COR-L47 (cell line): ENCODE measurements at regions not wholly inside any gene's neighbourhood (a gene's known extent, or its start where the extent isn't known, plus 50 kb on each side); places are given as distances from the start of the nearest gene placed in this dataset.

Experiments
- DNase-seq: peaks from one replicate; lab custom pipeline; 2025; lab: John Stamatoyannopoulos, UW

DNA sequence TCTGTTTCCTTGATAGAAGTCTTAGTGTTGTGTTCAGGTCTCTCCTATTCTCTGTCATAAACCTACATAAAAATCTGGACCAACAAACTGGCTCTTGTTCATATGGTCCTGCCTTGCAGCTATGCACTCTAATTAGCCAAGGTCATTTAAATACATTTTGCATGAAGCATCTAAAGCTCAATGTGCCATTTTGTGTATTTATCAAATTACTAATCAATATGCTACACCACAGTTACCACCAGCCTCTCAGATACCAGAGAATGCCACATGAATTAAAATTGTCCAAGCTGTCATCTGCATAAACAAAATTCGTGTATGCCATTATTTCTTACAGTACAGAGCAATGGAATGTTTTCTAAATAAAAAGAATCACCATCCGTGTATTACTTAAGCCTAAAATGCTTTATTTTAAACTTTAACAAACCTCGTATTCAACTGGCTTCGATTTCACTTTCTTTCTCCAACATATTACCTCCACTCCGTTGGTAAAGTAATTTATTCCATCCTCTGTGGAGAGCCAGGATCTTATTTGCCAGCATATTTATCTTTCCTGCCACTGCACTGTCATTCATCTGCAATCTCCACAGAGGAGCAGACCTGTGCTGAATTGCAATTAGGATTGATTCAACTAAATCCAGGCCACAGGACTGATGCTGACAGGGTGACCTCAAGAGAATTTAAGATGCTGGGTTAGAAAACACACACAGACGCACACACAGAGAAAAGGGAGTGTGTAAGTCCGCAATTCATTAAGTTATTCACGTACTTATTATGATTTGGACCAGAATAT is 284.1 kb upstream of the FOXG1 start:
- no peak for DNase-seq

DNA sequence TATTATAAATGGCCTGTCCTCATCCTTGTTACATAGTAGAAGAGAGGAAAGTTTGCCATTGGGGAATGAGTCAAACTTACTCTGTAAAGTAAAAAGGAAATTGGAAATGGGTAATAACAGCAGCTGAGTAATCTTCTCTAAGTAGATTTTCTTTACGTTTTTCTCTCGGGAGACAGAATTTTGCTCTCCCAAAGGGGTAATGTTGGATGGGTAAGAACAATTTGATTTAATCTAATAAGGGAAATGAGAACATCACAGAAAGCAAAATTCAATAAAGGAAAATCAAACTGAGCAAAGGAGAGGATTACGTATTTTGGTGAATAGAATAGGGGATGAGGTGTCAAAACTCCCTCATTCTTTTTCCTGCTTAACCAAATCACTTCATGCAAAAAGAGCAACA is 283.1 kb upstream of the FOXG1 start:
- no peak for DNase-seq

DNA sequence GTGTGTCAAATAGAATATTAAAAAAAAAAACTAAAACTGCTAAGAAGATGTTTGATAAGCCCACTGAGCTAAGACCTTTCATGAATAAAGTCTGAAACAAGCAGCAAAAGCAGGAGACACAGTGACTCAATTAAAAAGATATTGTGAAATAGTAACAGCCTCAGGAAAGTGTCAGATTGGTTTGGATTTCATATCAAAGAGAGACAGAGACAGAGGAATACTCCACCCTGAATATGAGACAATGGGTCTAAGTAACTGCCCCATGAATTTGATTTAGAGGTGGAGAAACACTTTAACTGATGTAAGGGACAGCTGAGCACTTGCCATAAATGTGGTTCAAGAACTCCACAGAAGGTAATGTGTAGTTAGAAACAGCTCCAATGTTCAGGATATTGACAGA is 277.9 kb upstream of the FOXG1 start:
- no peak for DNase-seq

DNA sequence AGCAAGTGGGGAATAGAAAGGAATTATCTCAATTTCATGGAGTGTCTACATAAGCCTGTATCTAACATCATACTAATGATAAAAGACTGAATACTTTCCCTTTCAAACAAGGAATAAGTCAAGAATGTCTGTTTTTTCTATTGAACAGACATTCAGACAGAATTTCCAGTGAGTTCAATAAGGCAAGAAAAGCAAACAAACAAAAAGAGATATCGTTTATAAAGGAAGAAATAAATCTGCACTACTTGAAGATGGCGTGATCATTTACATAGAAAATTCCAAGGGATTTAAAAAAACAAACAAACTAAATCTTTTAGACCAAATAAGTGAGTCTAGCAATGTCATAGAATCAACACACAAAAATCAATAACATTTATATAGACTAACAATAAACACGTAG is 273.1 kb upstream of the FOXG1 start:
- no peak for DNase-seq

DNA sequence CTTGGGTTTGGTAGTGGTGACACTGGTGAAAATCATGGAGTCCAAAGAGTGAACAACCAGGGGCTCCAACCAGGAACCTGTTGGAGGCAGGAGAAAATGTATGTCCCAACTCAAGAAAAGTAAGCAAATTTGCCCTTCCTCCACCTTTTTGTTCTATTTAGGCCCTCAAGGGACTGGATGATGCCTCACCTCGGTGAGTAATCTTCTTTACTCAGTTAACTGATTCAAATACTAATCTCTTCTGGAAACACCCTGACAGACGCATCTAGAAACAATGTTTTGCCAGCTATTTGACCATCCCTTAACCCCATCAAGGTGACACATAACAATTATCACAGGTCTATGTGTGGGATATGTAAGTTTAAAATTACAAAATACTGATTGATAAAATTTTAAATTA is 272.4 kb upstream of the FOXG1 start:
- no peak for DNase-seq

DNA sequence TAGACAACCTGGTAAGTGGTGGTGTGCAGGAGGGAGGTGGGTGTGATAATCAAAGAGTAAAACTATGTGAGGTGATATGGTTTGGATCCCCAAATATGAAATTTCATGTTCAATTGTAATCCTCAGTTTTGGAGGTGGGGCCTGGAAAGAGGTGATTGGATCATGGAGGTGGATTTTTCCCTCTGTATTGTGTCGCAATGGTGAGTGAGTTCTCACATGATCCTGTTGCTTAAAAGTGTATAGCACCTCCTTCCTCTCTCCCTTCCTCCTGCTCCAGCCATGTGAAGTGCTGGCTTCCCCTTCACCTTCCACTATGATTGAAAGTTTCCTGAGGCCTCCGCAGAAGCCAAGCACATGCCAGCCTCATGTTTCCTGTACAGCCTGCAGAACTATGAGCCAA is 270.2 kb upstream of the FOXG1 start:
- no peak for DNase-seq

DNA sequence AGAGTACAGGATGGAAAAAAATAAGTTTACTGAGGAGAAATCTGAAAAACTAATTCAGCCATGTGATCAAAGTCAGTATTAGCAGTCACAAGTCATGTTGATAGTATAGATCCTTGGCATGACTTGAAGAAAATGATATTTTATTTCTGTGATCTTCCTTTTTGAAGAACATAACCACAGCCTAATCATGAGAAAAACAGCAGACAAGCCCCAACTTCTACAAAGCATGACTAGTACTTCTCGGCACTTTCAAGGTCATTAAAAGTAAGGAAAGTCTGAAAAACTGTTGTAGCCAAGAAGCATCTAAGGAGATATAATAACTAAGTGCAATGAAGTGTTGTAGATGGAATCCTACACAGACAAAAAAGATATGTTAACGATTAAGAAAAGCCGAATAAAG is 264.1 kb upstream of the FOXG1 start:
- no peak for DNase-seq

DNA sequence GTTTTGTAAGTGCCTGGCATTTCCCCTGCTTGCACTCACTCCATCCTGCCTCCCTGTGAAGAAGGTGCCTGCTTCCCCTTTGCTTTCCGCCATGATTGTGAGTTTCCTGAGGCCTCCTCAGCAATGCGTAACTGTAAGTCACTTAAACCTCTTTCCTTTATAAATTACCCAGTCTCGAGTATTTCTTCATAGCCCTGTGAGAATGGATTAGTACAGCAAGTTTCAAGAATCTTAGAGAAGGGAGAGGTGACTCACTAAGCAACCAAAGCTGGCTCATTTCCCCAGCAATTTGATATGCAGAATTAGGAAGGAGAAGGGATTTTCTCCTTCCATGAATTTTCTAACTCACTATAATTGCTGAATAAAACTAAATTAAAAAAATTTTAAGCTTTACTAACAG is 251.0 kb upstream of the FOXG1 start:
- no peak for DNase-seq

DNA sequence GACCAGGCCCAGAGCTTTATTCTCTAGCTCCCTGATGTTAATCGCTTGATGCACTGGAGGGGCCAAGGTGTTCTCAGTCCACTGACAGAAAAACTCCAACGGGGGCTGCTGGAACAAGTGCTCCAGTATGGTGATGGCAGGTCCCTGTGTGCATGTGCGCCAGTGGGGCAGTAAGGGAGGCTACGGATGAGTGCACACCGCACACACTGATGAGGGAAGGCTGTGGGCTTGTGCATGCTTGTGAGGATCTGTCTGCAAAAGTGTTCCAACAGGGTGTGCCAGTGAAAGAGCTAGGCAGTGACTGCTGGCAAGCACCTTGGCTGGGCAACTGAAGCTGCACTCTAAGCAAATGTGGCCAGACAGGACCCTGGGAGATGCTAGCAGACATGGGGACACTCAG is 229.7 kb upstream of the FOXG1 start:
- DNase-seq, result no peak

DNA sequence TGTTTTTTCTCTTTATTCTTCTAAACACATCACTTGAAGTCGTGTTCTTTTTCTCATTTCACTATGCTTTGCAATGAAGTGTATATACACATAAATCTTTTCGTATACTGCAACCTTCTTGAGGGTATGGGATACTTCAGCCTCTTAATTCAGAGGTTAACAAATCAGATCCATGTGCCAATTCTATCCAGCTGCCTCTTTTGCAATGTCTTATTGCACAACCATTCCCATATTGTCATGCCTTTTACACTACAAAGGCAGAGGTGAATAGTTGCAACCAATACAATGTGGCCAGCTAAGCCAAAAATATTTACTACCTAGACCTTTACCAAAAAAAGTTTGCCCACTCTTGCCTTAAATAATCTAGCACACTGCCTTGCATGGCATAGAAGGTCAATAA is 224.5 kb upstream of the FOXG1 start:
- no peak for DNase-seq

DNA sequence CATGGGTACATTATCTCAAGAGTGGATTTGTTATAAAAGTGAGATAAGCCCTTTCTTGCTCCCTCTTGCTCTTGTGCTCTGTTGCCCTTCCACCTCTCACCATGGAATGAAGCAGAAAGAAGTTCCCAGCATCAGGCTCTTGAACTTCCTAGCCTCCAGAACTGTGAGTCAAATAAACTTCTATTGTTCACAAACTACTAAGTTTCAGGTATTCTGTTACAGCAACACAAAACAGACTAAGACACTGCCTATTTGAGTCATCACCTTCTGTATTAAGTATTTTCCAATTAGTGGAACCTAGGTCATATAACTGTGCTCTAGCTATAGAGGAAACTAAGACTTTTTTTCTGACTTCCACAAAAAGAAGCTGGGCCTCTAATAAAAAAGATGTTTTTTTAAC is 201.2 kb upstream of the FOXG1 start:
- no peak for DNase-seq

DNA sequence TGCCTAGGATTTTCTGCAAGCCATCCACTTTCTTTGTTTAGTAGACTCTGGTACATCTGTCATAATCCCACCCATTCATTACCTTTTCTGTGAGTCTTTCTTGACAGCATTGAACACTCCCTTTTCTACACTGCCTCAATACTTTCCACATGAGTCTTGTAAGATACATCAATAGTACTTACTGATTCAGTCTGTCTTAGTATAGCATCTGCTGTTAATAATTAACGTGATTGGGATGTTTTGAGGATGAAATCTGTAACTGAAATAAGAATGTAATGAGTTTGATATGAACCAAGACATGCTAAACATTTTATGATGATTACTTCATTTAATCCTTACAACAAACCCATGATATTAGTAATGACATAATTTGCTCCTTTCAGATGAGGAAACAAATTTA is 196.2 kb upstream of the FOXG1 start:
- no peak for DNase-seq

DNA sequence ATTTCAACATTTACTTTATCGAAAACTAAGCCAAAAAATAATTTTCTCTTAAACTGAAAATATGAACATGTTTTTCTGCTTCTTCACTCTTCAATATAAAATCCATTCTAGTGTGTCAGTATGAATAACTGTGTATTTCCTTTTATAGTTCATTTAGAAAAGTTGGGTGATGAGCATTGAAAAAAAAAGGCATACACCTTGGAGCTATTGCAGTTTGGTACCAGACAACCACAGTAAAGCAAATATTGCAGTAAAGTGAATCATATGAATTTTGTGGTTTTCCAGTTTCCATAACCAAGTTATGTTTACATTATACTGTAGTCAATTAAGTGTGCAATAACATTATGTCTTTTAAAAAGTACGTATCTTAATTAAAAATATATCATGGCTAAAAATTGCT is 195.0 kb upstream of the FOXG1 start:
- DNase-seq, result no peak

DNA sequence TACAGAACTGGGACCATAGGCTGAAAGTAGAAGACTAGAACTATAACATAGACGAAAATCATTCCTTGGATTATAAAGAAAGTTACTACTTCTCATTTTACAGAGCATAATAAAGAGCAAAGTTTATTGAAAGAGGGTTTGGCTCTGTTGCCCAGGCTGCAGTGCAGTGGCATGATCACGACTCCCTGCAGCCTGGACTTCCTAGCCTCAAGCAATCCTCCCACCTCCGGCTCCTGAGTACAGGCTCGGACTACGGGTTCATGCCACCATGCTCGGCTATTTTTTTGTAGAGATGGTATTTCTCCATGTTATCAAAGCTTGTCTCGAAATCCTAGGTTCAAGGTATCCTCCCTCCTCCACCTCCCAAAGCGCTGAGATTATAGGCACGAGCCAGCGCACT is 190.1 kb upstream of the FOXG1 start:
- DNase-seq, result no peak

DNA sequence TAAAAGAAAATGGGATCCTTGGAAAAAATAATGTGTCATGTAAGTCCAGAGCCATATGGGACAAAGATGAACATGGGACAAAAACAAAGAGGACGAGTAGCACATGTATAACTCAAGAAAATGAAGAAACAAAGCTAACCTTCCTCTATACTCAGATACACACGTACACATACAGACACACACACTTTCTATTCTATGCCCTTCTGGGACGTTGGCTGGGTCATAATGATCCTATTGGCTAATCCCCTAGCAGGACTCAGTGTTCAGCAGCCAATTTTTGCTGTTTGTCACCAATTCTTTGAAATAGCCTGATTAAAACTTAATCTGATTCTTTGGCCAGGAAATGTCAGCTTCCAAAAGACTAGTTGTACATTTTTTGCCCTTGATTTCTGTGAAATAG is 189.4 kb upstream of the FOXG1 start:
- DNase-seq, result no peak

DNA sequence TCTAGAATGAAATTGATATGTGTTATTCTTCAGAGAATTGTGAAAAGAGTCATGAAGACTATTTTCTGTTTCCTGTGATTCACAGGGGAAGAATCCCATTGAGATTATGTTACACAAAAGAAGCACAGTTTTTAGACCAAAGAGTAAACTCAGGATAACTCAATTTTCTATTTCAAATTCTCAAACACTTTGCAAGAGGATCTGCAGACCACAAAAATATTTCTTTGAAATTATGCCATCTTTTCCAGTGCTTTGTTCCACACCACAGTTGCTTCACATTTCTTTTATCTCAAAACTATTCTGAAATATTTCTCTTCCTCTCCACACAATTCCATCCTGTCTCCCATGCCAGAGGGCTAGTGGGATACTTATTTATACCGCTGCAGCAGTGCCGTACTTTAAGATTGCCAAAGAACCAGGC is 188.9 kb upstream of the FOXG1 start:
- no peak for DNase-seq

DNA sequence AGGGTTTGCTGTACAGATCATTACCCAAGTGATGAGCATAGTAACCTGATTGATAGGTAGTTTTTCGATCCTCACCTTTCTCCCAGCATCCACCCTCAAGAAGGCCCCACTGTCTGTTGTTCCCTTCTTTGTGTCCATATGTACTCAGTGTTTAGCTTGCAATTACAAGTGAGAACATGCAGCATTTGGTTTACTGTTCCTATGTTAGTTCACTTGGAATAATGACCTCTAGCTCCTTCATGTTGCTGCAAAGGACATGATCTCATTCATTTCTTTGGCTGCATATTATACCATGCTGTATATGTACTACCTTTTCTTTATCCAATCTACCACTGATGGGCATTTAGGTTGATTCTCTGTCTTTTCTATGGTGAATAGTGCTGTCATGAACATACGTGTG is 181.6 kb upstream of the FOXG1 start:
- no peak for DNase-seq

DNA sequence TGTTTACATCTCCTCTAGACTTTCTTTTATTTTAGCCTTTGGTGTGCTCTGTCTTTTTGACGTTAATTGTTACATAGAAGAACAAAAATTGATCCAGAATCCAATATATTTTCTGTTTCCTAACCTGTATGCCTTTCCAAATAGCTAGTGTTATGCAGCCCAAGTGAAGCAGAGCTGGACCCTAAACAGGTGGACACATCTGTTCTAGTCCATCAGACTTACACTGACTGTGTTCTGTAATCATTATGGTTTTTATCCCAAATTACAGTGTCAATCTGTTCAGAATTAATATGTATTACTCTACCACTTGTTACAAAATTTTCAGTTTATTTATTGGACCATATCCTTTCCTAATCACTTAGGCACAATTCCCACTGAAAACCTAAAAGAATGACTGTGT is 176.8 kb upstream of the FOXG1 start:
- no peak for DNase-seq

DNA sequence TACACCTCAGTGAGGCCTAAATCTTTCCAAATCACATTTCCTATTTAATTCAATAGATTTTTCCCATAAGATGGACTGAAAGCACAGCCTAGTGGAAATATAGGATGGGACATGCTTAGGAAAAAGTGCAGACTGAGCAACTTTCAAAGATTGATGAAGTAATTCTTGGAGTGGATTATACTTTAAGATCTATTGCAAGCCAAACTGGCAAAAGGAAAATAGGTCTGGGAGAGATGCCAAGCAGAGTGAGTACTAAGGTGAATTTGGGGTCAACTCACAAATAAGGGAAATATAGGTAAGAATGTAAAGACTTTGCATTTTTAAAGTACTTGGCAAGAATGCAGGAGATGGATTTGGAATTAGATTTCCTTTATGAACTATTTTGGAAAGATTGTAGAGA is 170.2 kb upstream of the FOXG1 start:
- no peak for DNase-seq

DNA sequence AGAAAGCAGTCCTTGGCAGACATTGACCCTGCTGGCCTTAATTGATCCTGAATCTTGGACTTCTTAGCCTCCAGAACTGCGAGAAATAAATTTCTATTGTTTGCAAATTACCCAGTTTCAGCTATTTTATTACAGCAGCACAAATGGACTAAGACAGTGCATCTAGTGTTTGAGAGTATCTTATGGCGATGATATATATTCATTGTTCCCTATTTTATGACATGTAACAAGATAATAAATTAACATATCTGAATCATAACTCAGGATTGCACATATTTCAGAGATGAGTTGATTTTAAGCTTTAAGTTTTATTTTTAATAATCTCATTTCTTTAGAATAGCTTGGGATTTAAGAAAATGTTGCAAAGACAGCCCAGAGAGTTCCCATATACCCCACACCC is 167.4 kb upstream of the FOXG1 start:
- no peak for DNase-seq

DNA sequence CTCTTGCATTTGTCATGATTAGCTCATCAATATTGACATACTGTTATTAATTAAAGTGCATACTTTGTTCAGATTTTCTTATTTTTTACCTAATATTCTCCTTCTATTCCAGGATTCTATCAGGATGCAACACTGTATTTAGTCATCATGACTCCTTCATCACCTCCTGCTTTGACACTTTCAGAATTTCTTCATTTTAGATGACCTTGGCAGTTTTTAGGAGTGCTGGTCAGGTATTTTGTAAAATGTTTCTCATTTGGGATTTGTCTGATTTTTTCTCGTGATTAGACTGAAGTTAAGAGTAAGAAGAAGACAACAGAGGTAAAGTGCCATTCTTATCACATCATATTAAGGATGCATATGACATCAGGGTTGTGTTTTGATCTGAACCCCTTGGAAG is 167.0 kb upstream of the FOXG1 start:
- no peak for DNase-seq

DNA sequence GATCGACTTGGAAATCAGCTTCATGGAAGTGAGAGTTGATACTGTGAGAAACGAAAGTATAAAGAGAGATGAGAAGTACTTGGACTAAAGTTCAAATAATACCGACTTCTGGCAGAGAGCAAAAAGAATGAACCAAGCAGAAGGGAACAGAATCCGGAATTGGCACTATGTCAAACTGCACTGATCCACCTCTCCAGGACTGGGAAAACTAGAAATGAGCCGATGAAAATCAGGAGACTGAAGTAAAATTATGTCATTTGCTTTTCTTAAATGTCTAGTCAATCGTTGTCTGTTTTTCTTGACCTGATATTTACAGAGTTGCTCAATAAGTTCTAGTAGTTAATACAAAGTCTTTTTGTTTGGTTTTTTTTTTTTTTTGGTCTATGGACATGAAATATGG is 163.0 kb upstream of the FOXG1 start:
- DNase-seq, result no peak

DNA sequence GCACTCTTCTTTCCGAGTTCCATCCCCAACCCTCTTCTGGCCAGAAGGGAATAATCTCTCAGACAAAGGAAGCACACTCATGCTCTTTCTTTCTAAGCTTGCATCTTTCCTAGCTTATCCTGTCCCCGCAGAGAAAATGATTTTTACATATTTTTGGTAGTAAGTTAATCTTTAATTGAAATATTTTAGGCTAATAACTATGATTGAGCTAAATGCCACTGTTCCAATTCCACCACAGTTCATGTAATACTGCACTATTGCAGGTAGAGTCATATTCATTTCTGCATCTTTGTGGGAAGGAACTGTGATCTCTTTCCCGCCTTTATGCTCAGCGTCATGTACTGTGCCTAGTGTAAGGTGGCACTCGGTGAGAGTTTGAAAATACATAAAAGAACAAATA is 158.9 kb upstream of the FOXG1 start:
- no peak for DNase-seq

DNA sequence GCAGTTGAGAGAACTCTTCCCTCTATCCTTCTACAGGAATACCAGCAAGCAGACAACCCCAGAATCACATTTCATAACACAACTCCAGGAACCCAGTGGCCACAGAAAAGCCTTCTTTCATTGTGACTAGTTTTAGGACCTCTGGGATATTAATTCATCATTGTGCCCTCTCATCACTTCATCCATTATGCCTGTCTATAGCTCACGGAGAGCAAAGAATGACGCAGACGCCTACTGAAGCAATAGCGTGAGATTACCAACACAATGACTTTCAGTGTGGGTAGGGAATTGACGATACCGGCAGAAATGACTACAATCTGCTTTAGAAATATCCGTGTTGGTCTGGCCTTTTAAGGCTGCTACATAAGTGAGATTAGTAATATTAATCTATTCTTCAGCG is 158.1 kb upstream of the FOXG1 start:
- DNase-seq, result no peak
